Epithelial cell of prostate (primary cell): ENCODE measurements at regions not wholly inside any gene's neighbourhood (a gene's known extent, or its start where the extent isn't known, plus 50 kb on each side); places are given as distances from the start of the nearest gene placed in this dataset.

Experiments used
- DNase-seq: peaks from one replicate; pipeline ENCODE4 v3.0.0-alpha.2; 2011; ENCODE audit warnings: low read depth, low spot score
- H3K27ac ChIP-seq: fragments of 450-650 bp; 2 replicates; pipeline ENCODE4 v1.5.1; 2017; ENCODE audit warnings: mild to moderate bottlenecking

DNA sequence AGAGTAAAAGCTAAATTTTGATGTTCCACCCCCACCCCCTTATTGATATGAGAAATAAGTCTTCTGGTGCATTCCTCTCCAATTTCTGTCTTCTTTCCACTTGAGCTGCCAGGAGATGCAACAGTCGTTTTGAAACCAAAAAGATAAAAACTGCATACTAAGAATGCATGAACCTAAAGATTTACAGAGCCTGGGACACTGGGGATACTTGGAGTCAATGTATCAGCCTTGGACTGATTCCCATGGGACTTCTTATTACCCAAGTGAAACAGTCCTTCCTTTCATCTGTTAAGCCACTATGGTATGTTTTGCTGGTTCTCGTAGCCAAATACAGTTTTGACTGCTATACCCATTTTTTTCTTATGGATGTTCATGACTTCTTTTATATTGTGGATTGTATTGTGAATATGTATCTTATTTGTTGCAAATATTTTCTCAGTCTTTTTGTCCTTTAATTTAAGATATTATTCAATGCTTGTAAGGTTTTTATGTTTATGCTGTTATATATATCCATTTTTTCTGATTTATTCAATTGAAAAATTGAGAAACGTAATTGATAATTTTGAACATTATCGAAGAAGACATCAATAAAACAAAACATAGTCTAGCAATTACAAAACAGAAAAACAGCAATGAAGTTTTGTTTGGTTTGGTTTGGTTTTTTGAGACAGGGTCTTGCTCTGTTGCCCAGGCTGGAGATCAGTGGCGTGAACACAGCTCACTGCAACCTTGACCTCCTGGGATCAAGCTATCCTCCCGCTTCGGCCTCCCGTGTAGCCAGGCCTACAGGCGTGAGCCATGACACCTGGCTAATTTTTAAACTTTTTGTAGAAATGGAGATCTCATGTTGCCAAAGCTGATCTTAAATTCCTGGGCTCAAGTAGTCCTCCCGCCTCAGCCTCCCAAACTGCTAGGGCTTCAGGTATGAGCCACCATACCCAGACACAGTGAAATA, 85.4 kb upstream of the ETV6 start:
- H3K27ac ChIP-seq: no peak overlapping the region
- DNase-seq: no peak

DNA sequence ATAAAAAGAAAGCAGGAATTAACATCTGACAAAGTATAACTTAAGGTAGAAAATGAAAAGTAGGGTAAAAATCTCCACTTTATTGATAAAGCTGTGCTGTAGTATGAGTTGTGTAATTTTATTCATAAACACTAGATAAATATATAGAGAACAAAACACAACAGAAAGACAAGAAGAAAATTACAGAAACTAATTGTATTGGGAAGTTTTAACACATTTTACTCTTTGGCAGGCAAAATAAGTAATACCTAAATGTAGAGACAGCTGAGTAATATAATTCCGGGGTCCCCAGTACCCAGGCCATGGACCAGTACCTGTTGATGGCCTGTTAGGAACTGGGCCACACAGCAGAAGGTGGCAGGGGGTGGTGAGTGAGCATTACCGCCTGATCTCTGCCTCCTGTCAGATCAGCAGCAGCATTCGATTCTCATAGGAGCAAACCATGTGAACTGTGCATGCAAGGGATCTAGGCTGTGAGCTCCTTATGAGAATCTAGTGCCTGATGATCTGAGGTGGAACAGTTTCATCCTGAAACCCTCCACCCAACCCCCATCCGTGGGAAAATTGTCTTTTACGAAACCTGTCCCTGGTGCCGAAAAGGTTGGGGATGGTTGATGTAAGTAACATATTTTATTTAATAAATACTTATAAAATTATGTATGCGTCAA, 84.4 kb upstream of the ETV6 start:
- DNase-seq: no peak
- H3K27ac ChIP-seq: no peak overlapping the region

DNA sequence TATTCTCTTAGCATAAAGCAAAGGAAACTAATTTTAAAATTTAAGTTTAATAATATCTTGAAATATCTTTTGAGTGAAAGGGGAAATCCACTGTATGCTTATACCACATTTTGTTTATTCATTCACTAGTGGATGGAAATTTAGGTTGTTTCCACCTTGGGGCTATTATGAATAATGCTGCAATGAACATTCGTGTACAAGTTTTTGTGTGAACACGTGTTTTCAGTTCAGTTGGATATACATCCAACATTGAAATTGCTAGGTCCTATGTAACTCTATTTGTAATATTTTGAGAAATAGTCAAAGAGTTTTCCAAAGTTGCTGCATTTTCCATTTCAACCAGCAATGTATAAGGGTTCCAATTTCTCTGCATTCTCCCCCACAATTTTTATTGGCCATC, 83.7 kb upstream of the ETV6 start:
- DNase-seq: no peak
- no peak overlapping the region for H3K27ac ChIP-seq

GRCh38 chr12:11568155-11568761, 81.2 kb upstream of the ETV6 start:
- no peak overlapping the region for H3K27ac ChIP-seq
- no peak for DNase-seq

- H3K27ac ChIP-seq: no peak overlapping the region
- no peak for DNase-seq
Measured at GRCh38 chr12:11568762-11569478, 80.6 kb upstream of the ETV6 start.

GRCh38 chr12:11569716-11570115, 79.8 kb upstream of the ETV6 start:
- DNase-seq: no peak
- no peak overlapping the region for H3K27ac ChIP-seq

GRCh38 chr12:11573880-11574279, 75.6 kb upstream of the ETV6 start:
- no peak for DNase-seq
- no peak overlapping the region for H3K27ac ChIP-seq

DNA sequence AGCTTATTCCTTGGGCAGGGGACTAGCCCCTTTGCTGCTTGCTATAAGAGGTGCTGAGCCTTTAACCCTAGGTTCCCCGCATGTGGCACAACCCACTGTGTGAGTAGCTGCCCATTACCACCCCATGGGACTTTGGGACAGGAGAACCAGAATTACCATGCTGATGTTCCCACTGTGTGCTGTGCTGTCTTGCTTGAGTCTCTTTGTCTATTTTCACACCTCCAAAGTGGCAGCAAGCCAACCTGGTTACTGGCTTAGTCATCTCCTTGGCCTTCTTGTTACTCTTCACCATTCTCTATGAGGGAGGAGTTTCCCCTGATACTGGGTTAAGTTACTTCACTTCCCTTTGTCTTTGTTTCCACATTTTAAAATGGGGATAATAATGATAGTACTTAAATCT, 73.4 kb upstream of the ETV6 start:
- DNase-seq: peak; percentile 83
- H3K27ac ChIP-seq: peak overlapping the region; percentile 66

- no peak for DNase-seq
- no peak overlapping the region for H3K27ac ChIP-seq
Measured at GRCh38 chr12:11577658-11578260, 71.7 kb upstream of the ETV6 start.

DNA sequence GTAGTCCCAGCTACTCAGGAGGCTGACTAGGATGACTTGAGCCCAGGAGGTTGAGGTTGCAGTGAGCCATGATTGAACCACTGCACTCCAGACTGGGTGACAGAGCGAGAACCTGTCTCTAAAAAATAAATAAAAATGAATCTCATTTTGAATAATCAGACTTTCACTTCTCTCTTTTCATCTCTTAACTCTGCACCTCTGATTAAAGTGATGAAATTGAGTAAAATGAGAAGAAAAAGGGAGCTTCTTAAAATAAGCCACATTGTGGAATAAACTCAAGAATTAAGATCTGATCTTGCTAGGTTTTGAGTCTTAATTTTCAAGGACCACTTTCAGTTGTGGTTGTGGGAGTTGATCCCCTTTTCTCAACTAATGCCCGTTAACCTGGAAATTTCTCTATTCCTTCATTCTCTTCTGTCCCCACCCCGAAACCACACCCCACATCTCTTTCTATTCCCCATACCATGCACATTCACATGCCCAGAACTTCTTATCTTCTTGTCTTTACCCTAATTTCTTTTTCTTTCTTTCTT, 70.9 kb upstream of the ETV6 start:
- DNase-seq: no peak

DNA sequence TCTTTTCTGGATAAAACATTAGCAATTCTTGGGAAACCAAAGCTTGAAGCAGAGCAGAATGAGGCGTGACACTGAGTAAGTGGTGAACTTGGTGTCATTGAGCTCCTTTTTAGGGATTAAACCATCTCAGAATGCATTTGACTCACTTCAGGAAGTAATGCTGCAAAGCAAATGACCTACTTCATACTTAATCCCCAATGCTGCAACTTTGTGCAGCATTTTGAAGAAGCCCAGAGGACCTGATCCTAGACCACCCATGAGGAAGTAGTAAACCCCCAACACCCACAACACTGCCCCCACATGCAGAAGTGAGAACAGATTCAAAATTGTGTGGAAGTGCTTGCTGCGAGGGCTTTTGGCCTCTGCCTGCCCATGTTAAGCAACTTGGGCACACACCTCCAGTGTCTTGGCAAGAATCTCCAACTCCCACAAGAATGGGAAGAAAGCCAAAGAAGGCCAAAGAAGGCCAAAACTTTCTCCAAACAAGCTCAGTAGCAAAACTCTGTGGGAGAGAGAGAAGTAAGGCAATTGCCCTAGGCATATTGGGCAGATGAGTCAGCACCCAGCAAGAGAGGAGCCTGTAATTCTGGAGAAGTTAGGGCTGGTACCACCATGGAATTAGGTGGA, 69.2 kb upstream of the ETV6 start:
- DNase-seq: peak; percentile 95
- H3K27ac ChIP-seq: peak overlapping the region; percentile 66

More for the DNA sequence above, 70.9 kb upstream of the ETV6 start:
- H3K27ac ChIP-seq: no peak overlapping the region

- H3K27ac ChIP-seq: peak overlapping the region; percentile 66
- DNase-seq: peak; percentile 24
Measured at GRCh38 chr12:11581179-11581755, 68.2 kb upstream of the ETV6 start.

DNA sequence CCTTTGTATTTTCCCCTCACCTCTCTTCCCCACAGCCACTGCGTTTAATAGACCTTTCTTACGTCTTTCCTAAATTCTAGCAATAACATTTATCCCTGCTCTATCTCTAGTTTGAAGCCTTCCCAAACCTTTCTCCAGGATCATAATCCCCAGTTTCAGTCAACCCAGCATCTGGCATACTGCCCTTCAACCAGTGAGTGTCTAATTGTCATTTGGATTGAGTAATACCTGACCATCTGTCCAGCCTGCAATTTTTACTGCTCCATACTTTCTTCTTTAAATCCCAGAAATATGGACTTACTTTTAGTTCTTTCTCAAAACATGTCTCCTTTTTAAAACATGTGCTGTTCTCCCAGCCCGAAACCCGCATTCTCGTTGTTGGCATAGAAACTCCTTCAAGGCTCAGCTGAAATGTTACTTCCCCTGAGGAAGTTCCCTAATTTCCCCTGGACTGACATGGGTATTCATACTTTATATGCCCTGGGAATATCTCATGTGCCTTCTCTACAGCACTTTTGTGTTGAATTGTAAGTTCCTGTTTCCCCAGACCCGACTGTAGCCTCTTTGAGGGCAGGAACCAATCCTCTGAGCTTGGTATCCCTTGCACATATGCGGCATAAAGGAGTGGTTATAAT, 65.1 kb upstream of the ETV6 start:
- no peak for DNase-seq
- no peak overlapping the region for H3K27ac ChIP-seq

- DNase-seq: no peak
- no peak overlapping the region for H3K27ac ChIP-seq
Measured at GRCh38 chr12:11592484-11592883, 57.0 kb upstream of the ETV6 start.

DNA sequence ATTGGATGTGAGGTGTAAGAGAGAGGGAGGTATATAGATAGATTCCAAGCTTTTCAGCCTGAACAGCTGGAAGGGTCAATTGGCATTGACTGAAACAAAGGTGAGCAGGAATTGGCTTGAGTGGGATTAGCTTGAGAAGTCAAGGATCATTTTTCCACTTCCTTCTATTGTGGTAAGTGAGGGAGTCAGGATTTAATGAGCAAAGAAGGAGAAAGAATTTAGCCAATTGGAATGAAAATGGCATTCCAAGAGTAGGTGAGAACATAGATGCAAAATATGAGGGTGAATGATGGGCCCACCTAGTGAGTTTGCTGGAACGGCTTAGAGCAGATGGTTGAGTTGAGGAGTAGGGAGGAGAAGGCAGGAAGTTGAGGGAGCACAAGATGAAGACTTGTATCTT, 56.5 kb upstream of the ETV6 start:
- DNase-seq: no peak
- no peak overlapping the region for H3K27ac ChIP-seq

DNA sequence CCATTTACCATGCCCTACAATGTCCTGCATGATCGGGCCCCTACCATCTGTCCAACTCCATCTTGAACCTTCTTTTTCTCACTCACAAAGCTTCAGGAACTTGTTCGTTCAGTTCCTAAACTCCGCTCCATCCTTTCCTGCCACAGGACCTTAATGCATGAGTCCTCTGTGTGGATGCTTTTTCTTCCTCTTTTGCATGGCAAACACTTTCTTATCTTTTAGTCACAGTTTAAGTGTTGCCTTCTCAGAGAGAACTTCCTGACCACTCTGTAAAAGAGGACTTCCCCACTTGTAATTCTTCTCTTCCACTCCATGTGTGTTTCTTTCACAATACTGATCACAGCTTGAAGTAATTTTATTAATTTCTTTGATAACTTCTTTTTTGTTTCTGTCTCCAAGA, 54.4 kb upstream of the ETV6 start:
- H3K27ac ChIP-seq: no peak overlapping the region
- DNase-seq: no peak

- DNase-seq: no peak
- no peak overlapping the region for H3K27ac ChIP-seq
Measured at GRCh38 chr12:11596141-11596540, 53.3 kb upstream of the ETV6 start.

DNA sequence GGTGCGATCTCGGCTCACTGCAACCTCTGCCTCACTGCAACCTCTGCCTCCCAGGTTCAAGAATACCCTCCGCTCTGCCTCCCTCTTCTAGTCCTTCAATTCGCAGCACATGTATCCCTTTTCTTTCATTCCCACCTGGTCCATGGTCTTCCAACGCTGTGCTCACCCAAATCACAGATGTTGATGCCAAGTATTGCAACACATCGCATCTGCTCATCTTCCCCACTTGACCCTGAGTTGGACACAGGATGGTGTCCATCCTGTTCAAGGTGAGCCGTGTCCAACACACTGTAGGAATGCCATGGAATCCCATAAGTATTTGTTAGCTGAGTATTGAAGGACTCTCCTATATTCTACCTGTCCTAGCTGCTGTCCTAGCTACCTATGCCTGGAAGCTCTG, 50.6 kb upstream of the ETV6 start:
- no peak for DNase-seq
- no peak overlapping the region for H3K27ac ChIP-seq
